ENCODE measurements at regions not wholly inside any gene's neighbourhood (a gene's known extent, or its start where the extent isn't known, plus 50 kb on each side); places are given as distances from the start of the nearest gene placed in this dataset.

DNA sequence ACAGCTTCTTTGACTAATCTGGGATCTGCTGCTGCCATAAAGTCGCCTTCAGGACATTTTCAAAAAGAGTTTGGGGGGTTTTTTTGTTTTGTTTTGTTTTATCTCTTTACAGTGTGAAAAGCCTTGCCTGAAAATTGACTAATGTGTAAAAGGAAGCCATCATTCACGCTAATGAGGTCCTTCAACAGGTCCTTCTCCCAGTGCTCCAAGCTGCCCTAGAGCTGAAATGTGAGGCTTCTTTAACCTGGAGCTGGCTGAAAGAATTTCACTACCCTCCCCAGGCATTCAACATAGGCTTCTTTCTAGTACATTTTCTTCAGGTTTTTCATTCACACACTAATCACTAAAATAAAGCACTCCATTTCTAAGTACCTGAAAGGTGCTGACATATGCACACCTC is 145.1 kb upstream of the PRDM1 start:
- H3K27me3 Mint-ChIP-seq (ENCODE audit: insufficient read depth, low read depth, poor library complexity): no peaks in the 10 kb centered on the region
- no peaks in the 10 kb centered on the region for H3K4me1 ChIP-seq (ENCODE audit: insufficient read depth)
- no peaks in the 10 kb centered on the region for H3K4me1 Mint-ChIP-seq
- H3K36me3 Mint-ChIP-seq (ENCODE audit: low read depth): no peaks in the 10 kb centered on the region
- no peak overlapping the region for H3K4me2 ChIP-seq
- no peaks in the 10 kb centered on the region for H3K27me3 ChIP-seq (ENCODE audit: insufficient read depth)
- H3K27ac ChIP-seq (ENCODE audit: low read depth): no peak overlapping the region
- H3K36me3 ChIP-seq (ENCODE audit: insufficient read depth): no peaks in the 10 kb centered on the region
- no peaks in the 10 kb centered on the region for H3F3A ChIP-seq (replicated peaks; ENCODE audit: low read depth)
- H2AFZ ChIP-seq: no peak overlapping the region
- ATAC-seq: no peak
- no peak for TF ChIP-seq ZNF331 (CRISPR knock-in tag; IDR thresholded peaks at IDR 0.05; ENCODE audit: low read depth)
- TF ChIP-seq, protein P1, sequence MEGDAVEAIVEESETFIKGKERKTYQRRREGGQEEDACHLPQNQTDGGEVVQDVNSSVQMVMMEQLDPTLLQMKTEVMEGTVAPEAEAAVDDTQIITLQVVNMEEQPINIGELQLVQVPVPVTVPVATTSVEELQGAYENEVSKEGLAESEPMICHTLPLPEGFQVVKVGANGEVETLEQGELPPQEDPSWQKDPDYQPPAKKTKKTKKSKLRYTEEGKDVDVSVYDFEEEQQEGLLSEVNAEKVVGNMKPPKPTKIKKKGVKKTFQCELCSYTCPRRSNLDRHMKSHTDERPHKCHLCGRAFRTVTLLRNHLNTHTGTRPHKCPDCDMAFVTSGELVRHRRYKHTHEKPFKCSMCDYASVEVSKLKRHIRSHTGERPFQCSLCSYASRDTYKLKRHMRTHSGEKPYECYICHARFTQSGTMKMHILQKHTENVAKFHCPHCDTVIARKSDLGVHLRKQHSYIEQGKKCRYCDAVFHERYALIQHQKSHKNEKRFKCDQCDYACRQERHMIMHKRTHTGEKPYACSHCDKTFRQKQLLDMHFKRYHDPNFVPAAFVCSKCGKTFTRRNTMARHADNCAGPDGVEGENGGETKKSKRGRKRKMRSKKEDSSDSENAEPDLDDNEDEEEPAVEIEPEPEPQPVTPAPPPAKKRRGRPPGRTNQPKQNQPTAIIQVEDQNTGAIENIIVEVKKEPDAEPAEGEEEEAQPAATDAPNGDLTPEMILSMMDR (conservative IDR thresholded peaks at IDR 0.05; ENCODE audit: low read depth in 2 of 2): no peak
- TF ChIP-seq ETS1 (IDR thresholded peaks at IDR 0.05): no peak
- TF ChIP-seq POLR2AphosphoS5 (IDR thresholded peaks at IDR 0.05; ENCODE audit: low read depth): no peak
- no peak for TF ChIP-seq JUNB (IDR thresholded peaks at IDR 0.05; ENCODE audit: unreplicated experiment)
- TF ChIP-seq, protein P2, sequence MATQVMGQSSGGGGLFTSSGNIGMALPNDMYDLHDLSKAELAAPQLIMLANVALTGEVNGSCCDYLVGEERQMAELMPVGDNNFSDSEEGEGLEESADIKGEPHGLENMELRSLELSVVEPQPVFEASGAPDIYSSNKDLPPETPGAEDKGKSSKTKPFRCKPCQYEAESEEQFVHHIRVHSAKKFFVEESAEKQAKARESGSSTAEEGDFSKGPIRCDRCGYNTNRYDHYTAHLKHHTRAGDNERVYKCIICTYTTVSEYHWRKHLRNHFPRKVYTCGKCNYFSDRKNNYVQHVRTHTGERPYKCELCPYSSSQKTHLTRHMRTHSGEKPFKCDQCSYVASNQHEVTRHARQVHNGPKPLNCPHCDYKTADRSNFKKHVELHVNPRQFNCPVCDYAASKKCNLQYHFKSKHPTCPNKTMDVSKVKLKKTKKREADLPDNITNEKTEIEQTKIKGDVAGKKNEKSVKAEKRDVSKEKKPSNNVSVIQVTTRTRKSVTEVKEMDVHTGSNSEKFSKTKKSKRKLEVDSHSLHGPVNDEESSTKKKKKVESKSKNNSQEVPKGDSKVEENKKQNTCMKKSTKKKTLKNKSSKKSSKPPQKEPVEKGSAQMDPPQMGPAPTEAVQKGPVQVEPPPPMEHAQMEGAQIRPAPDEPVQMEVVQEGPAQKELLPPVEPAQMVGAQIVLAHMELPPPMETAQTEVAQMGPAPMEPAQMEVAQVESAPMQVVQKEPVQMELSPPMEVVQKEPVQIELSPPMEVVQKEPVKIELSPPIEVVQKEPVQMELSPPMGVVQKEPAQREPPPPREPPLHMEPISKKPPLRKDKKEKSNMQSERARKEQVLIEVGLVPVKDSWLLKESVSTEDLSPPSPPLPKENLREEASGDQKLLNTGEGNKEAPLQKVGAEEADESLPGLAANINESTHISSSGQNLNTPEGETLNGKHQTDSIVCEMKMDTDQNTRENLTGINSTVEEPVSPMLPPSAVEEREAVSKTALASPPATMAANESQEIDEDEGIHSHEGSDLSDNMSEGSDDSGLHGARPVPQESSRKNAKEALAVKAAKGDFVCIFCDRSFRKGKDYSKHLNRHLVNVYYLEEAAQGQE (IDR thresholded peaks at IDR 0.05; ENCODE audit: unreplicated experiment): no peak
- TF ChIP-seq EZH2phosphoT487 (IDR thresholded peaks at IDR 0.05; ENCODE audit: unreplicated experiment): no peak
- no peak for TF ChIP-seq ZNF462 (CRISPR knock-in tag; IDR thresholded peaks at IDR 0.05)
- no peak for TF ChIP-seq EZH2 (IDR thresholded peaks at IDR 0.05; ENCODE audit: low read depth, unreplicated experiment)
- TF ChIP-seq NANOG (IDR thresholded peaks at IDR 0.05; ENCODE audit: borderline replicate concordance): no peak
- TF ChIP-seq STAT1 (IDR thresholded peaks at IDR 0.05; ENCODE audit: unreplicated experiment): no peak
- TF ChIP-seq CREB1 (CRISPR knock-in tag; IDR thresholded peaks at IDR 0.05; ENCODE audit: low read depth): no peak
- H3K79me2 ChIP-seq (replicated peaks; ENCODE audit: insufficient read depth): no peaks in the 10 kb centered on the region
- no peak overlapping the region for H3K27ac Mint-ChIP-seq
- no peak overlapping the region for H3K4me3 Mint-ChIP-seq
- no peaks in the 10 kb centered on the region; the same call in 1 of the 2 replicates for H3K9me2 ChIP-seq (ENCODE audit: insufficient read depth)
- H3K4me3 ChIP-seq: no peak overlapping the region
- H3K9me3 Mint-ChIP-seq: no peaks in the 10 kb centered on the region
- H4K20me1 ChIP-seq (replicated peaks; ENCODE audit: insufficient read depth): no peaks in the 10 kb centered on the region
- no peak for DNase-seq (ENCODE audit: low spot score)
